Left colon (tissue), 2 donors: ENCODE measurements at regions not wholly inside any gene's neighbourhood (a gene's known extent, or its start where the extent isn't known, plus 50 kb on each side); places are given as distances from the start of the nearest gene placed in this dataset.

Source experiments
- ATAC-seq: fragments of 200-7000 bp; cut with Tn5 transposase; one replicate; pipeline ENCODE4 v1.9.1; 2020; ENCODE audit warnings: mild to moderate bottlenecking, moderate library complexity
- DNase-seq, 2 donors: peaks; one replicate each; pipeline ENCODE4 v3.0.0-alpha.2; 2020
- intact Hi-C, 2 donors: fragments of 100-400 bp; cut with DNase I in 1 of 2; cut with micrococcal nuclease in 1 of 2; formaldehyde crosslinking; loops; one replicate each; pipeline versions ENCODE4 v1.11.2 to v1.14.0; 2022; cut with DNase I, micrococcal nuclease
- donor health status: DM: no; HTN: no; CAD: no.
- donor health status: DM: yes; HTN: yes; CAD: no.

DNA sequence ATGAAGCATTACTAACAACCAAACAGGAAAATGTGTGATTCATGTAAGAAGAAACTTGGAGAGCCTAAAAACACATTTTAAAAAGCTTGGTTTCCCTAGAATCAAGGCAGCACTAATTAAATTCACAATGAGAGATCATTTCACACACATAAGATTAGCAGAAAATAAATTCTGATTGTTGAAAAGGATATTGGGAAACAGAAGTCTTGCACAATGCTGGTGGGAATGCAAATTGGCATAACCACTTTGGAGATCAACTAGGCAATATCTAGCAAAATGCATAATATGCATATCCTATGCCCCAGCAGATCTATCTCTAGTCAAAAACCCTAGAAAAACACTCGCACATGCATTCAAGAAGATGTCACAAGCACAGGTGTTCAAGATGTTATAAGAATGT is 75.3 kb upstream of the SIX3 start:
- intact Hi-C loops, result no loop called here
- ATAC-seq (no peak), DNase-seq (no peak)

GRCh38 chr2:44869761-44870160 is 71.7 kb upstream of the SIX3 start:
- DNase-seq (no peak), ATAC-seq (no peak)
- intact Hi-C loops, result no loop called here

- ATAC-seq, result no peak
- intact Hi-C loops, result no loop called here
- no peak for DNase-seq
Observed at GRCh38 chr2:44877417-44877816, 64.1 kb upstream of the SIX3 start.

DNA sequence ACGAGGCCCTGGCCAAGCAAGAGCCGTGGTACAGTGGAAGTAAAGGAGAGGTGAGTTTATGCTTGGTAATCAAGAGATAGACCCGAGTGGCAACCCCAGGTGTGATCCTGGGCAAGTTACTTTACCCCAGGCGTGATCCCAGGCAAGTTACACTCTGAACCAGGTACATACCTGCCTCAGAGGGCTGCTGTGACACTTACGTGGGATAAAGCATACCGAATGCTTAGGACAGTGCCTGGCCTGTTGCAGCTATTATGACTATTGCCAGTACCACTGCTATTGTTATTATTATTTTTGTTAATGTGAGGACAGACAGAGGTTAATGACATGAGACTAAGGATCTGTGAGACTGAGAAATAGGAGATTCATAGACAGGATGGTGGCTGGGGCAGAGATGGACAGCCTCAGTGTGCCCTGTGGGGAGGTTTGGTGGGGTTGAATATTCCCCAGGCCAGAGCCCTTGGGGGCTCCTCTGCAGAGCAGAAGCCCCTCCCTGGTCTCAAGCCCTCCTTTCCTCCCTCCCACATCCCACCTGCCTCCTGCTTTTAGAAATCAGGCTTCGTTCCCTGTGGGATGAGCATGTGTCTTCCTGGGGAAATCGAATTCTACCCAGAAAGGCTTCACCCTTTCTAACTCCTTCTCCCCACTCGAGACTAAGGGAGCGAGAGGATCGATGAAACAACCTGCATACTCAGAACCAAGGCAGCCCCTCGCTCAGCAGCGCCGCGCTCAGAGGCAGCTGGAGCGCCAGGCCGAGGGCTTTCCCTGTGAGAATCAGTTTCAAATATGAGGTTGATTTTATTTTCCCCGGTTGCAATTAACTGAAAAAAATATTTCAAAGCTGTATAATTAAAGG is 62.0 kb upstream of the SIX3 start:
- ATAC-seq (no peak), DNase-seq (no peak)
- intact Hi-C loops, result no loop called here

- intact Hi-C loops, result no loop called here
- no peak for ATAC-seq
- no peak for DNase-seq
Observed at GRCh38 chr2:44880125-44880483, 61.4 kb upstream of the SIX3 start.

- no peak for ATAC-seq
- no peak for DNase-seq
- intact Hi-C loops, result no loop called here
Observed at GRCh38 chr2:44881856-44882255, 59.6 kb upstream of the SIX3 start.

DNA sequence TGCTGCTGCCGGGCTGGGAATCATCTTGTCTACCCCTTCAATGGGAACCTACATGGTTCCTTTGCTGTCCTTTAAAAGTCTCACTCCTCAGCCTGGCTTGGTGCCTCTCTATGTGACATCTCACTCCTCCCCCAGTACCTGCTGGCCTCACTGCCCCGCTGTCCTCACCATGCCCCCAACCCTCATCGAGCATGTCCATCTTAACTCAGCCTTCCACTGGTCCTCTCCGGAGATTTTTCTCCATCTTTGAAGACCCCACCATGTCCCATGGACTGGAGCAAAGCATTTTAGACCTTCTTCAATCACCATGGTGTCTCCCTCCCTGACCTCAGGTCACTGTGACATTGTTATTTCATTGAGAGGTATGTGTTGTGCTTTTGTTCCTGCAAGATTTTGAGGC is 58.1 kb upstream of the SIX3 start:
- DNase-seq (no peak), ATAC-seq (no peak)
- intact Hi-C loops, result no loop called here

DNA sequence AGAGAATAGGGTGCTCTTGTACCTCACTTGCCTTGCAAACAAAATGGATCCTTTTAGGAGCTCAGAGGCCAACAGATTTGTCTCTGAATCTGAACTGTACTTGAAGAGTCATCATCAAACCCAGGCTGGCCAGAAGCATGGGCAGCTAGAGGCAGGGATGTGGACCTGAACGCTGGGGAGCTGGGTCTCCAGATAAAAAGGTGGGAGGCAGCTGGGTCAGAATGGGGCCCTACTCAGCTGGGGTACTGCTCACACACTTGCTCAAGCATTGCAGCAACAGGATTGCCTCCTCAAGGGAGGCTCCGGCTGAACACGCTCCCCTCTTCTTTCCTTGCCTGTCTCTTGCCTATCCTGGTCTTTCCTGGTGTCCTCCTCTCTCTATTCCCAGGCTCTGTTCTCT is 57.3 kb upstream of the SIX3 start:
- no peak for ATAC-seq
- intact Hi-C loops, result no loop called here
- no peak for DNase-seq

- intact Hi-C loops, result no loop called here
- ATAC-seq, result no peak
- DNase-seq, result no peak
Observed at GRCh38 chr2:44884677-44885076, 56.8 kb upstream of the SIX3 start.

- DNase-seq (no peak), ATAC-seq (no peak)
- intact Hi-C loops, result no loop called here
Observed at GRCh38 chr2:44886414-44886813, 55.1 kb upstream of the SIX3 start.

- ATAC-seq, result peak; percentile 91
- DNase-seq, result no peak
- intact Hi-C loops, result no loop called here
Observed at GRCh38 chr2:44889096-44889495, 52.4 kb upstream of the SIX3 start.
